Smooth muscle cell (in vitro differentiated cells): ENCODE measurements at regions not wholly inside any gene's neighbourhood (a gene's known extent, or its start where the extent isn't known, plus 50 kb on each side); places are given as distances from the start of the nearest gene placed in this dataset.

Experiments
- DNase-seq: peaks from one replicate; lab custom pipeline; 2025; ENCODE audit not compliant: unreplicated experiment; lab: John Stamatoyannopoulos, UW
- H2AFZ ChIP-seq: fragments of 200-600 bp; sonication (generic); 2 replicates; pipeline ENCODE4 v1.6.0; 2016; ENCODE audit warnings: antibody characterized with exemption, low read depth, mild to moderate bottlenecking
- H3F3A ChIP-seq: fragments of 200-600 bp; sonication (generic); 2 replicates; pipeline ENCODE4 v1.6.0; 2017; ENCODE audit warnings: antibody characterized with exemption, low read depth
- H3K27ac ChIP-seq: fragments of 200-600 bp; sonication (generic); 2 replicates; pipeline ENCODE4 v1.5.1; 2016; ENCODE audit warnings: low read depth, mild to moderate bottlenecking
- H3K27me3 ChIP-seq: fragments of 200-600 bp; sonication (generic); 2 replicates; pipeline ENCODE4 v1.6.1; 2016; ENCODE audit warnings: low read depth, mild to moderate bottlenecking
- H3K36me3 ChIP-seq: fragments of 200-600 bp; sonication (generic); 2 replicates; pipeline ENCODE4 v1.5.1; 2016; ENCODE audit warnings: low read depth
- H3K4me1 ChIP-seq: fragments of 200-600 bp; sonication (generic); 2 replicates; pipeline ENCODE4 v1.5.1; 2016; ENCODE audit warnings: low read depth
- H3K4me2 ChIP-seq: fragments of 200-600 bp; sonication (generic); 2 replicates; pipeline ENCODE4 v1.6.0; 2016; ENCODE audit warnings: mild to moderate bottlenecking
- H3K4me3 ChIP-seq: fragments of 200-600 bp; sonication (generic); 2 replicates; pipeline ENCODE4 v1.5.1; 2016; ENCODE audit warnings: mild to moderate bottlenecking
- H3K79me2 ChIP-seq: fragments of 200-600 bp; sonication (generic); 2 replicates; pipeline ENCODE4 v1.6.0; 2016; ENCODE audit warnings: low read depth, mild to moderate bottlenecking
- H3K9ac ChIP-seq: fragments of 200-600 bp; sonication (generic); 2 replicates; pipeline ENCODE4 v1.6.0; 2016; ENCODE audit warnings: low read depth
- H3K9me3 ChIP-seq: fragments of 200-600 bp; sonication (generic); replicated peaks from 2 replicates; pipeline ENCODE4 v1.5.1; 2016; ENCODE audit warnings: low read depth
- H4K20me1 ChIP-seq: fragments of 200-600 bp; sonication (generic); 2 replicates; pipeline ENCODE4 v1.6.0; 2016; ENCODE audit warnings: low read depth
- WGBS: methylation state at CpG from one replicate; pipeline ENCODE4 v1.1.7; 2016; ENCODE audit warnings: low lambda C conversion rate; 5-methylcytosine and 5-hydroxymethylcytosine counted together
- TF ChIP-seq, protein P1 (sequence below): fragments of 200-600 bp; sonication (generic); IDR thresholded peaks from 2 replicates; pipeline ENCODE4 v1.5.1; 2017; ENCODE audit warnings: borderline replicate concordance, mild to moderate bottlenecking, antibody characterized with exemption; ENCODE audit not compliant: insufficient read depth, poor library complexity, severe bottlenecking

DNA sequence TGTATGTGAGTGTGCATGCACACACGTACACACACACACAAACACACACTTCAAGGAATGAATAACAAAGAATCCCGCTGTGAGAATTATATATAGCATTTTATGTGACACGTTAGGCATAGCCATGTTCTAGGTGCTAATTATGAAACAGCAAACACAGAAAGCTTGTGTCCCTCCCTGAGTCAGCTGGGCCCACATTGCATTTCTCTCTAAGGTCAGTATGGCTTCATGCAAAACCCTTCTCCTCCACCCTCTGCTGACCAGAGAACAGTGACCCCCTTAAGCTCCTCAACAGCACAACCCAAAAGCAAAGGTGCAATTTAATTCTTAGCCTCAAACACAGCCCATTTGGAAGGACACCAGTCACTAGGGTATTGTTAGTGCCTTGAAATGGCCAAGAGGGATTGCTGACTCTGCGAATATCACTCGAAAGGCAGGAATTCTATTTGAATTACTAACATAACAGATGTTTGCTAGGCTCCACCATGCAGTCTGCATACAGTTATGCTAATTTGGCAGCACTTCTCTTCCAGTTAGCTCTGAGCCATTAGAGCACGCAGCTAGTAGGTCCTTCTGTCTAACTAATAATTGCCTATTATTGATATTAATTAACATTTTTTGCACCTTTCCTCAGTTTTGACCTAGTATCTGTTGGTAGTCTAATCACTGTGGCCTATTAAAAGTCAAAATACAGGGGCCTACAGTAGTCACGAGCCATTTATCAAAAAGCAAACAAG lies 149.0 kb downstream of the LNPK start:
- TF ChIP-seq, protein P1, sequence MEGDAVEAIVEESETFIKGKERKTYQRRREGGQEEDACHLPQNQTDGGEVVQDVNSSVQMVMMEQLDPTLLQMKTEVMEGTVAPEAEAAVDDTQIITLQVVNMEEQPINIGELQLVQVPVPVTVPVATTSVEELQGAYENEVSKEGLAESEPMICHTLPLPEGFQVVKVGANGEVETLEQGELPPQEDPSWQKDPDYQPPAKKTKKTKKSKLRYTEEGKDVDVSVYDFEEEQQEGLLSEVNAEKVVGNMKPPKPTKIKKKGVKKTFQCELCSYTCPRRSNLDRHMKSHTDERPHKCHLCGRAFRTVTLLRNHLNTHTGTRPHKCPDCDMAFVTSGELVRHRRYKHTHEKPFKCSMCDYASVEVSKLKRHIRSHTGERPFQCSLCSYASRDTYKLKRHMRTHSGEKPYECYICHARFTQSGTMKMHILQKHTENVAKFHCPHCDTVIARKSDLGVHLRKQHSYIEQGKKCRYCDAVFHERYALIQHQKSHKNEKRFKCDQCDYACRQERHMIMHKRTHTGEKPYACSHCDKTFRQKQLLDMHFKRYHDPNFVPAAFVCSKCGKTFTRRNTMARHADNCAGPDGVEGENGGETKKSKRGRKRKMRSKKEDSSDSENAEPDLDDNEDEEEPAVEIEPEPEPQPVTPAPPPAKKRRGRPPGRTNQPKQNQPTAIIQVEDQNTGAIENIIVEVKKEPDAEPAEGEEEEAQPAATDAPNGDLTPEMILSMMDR, result no peak

DNA sequence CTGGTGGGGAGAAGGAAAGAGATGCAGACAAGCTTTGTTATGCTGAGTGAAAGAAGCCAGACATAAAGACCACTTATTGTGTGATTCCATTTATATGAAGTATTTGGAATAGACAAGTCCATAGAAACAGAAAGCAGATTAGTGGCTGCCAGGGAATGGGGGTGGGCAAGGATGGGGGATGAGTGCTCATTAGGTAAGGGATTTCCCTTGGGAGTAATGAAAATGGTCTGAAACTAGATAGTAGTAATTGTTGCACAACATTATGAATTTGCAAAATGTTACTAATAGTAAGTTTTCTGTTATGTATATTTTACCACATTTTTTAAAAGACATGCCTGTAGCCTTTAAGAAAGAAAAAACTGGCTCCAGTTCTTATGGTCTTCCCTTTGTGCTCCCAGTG lies 154.9 kb downstream of the LNPK start:
- no peaks in the 10 kb centered on the region for H3K36me3 ChIP-seq
- H3K27me3 ChIP-seq, result no peaks in the 10 kb centered on the region
- H3K4me3 ChIP-seq, result no peak overlapping the region
- H2AFZ ChIP-seq, result no peak overlapping the region
- no peaks in the 10 kb centered on the region for H3K79me2 ChIP-seq
- H3K9ac ChIP-seq, result no peak overlapping the region
- no peaks in the 10 kb centered on the region for H3F3A ChIP-seq
- no peak overlapping the region for H3K4me2 ChIP-seq
- TF ChIP-seq, protein P1, result no peak
- H3K9me3 ChIP-seq, result no peaks in the 10 kb centered on the region
- H3K4me1 ChIP-seq, result peaks cover 13% of the 10 kb centered on the region
- no peaks in the 10 kb centered on the region for H4K20me1 ChIP-seq
- no peak overlapping the region for H3K27ac ChIP-seq
- no peak for DNase-seq

More for the DNA sequence above, 149.0 kb downstream of the LNPK start:
- no peak overlapping the region for H2AFZ ChIP-seq
- WGBS, result 76% methylated on average over 7 of the region's 7 CpGs
- no peaks in the 10 kb centered on the region for H3F3A ChIP-seq
- H3K9ac ChIP-seq, result no peak overlapping the region
- no peaks in the 10 kb centered on the region for H3K27me3 ChIP-seq
- DNase-seq, result no peak
- H3K79me2 ChIP-seq, result no peaks in the 10 kb centered on the region
- H3K9me3 ChIP-seq, result no peaks in the 10 kb centered on the region
- no peak overlapping the region for H3K4me2 ChIP-seq
- no peak overlapping the region for H3K4me3 ChIP-seq
- no peak overlapping the region for H3K27ac ChIP-seq
- H4K20me1 ChIP-seq, result no peaks in the 10 kb centered on the region
- H3K36me3 ChIP-seq, result no peaks in the 10 kb centered on the region
- H3K4me1 ChIP-seq, result peaks cover 19% of the 10 kb centered on the region

DNA sequence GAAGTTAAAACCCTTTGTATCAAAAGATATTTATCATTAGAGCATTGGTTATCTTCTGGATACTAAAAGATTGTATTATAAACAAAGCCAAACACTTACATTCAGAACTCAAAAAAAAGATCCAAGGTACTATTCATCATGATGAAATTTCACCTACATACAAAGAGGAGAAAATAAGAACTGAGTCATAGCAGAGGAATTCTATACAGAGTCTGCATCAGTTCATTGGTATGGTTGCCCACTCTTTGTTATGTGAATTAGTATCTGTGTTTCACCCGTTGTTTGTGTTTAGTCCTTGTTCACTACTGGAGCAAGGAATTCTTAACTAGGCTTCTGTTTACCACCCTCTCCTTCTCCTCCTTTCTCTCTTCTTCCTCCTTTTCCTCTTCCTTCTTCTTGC lies 157.9 kb downstream of the LNPK start:
- WGBS, result 30% methylated on average over 1 of the region's 1 CpG
- H3K4me2 ChIP-seq, result peak overlapping the region; percentile 2
- H3K79me2 ChIP-seq, result no peaks in the 10 kb centered on the region
- no peak for DNase-seq
- no peaks in the 10 kb centered on the region for H3K9me3 ChIP-seq
- H3K27ac ChIP-seq, result peak overlapping the region; percentile 15
- no peak overlapping the region for H2AFZ ChIP-seq
- no peaks in the 10 kb centered on the region for H4K20me1 ChIP-seq
- peaks cover 13% of the 10 kb centered on the region for H3K4me1 ChIP-seq
- no peak overlapping the region for H3K4me3 ChIP-seq
- peak overlapping the region; percentile 2 for H3K9ac ChIP-seq
- no peaks in the 10 kb centered on the region for H3K36me3 ChIP-seq
- TF ChIP-seq, protein P1, result no peak
- no peaks in the 10 kb centered on the region for H3F3A ChIP-seq
- H3K27me3 ChIP-seq, result no peaks in the 10 kb centered on the region

DNA sequence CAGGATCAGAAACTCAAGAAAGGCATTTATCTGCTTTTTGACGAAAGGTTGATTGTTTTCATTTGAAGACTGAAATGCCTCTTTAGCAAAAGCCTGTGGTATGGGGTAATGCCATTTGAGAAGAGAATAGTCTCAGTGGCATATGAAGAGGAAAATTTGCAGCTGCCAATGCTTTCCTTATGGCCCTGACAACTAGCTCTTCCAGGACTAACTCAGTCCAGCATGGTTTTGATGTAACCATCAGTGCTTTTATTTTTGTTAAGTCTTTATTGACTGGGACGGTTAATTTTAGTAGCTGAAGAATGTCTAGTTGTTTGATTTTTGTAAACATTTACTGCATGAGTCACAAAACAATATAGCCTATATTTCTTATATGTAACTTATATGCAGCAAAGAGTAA lies 158.4 kb downstream of the LNPK start:
- no peak for DNase-seq
- Histone ChIP-seq H3F3A (no peaks in the 10 kb centered on the region), H2AFZ (no peak overlapping the region), H3K27me3 (no peaks in the 10 kb centered on the region), H4K20me1 (no peaks in the 10 kb centered on the region), H3K9ac (no peak overlapping the region), H3K4me3 (no peak overlapping the region), H3K9me3 (no peaks in the 10 kb centered on the region), H3K27ac (peak overlapping the region; percentile 15), H3K79me2 (no peaks in the 10 kb centered on the region), H3K4me2 (peak overlapping the region; percentile 2), H3K4me1 (peaks cover 13% of the 10 kb centered on the region), H3K36me3 (no peaks in the 10 kb centered on the region)
- TF ChIP-seq, protein P1, result no peak
- 60% methylated on average over 2 of the region's 2 CpGs for WGBS
